HepG2 (cell line): ENCODE measurements at regions not wholly inside any gene's neighbourhood (a gene's known extent, or its start where the extent isn't known, plus 50 kb on each side); places are given as distances from the start of the nearest gene placed in this dataset.

Source experiments
- ATAC-seq: fragments of 200-7000 bp; cut with Tn5 transposase; 3 replicates; pipeline ENCODE4 v1.9.1; 2020; ENCODE audit warnings: mild to moderate bottlenecking, moderate library complexity
- BruUV-seq: library from RNA; stranded (reverse); fragments of 400-500 nt; replicated peaks from 2 replicates; lab custom pipeline; 2021; lab: Mats Ljungman, UMichigan
- CTCF ChIA-PET: fragments of 300-600 bp; formaldehyde crosslinking; extraction: SDS; loops from one replicate; lab custom pipeline; 2021; ENCODE audit warnings: low total read pairs, inconsistent platforms, low intra/inter-chr PET ratio; lab: Yijun Ruan, JAX
- POLR2A ChIA-PET: fragments of 350-600 bp; sonication (Branson Sonifier 250); formaldehyde crosslinking; loops from one replicate; lab custom pipeline; 2020; ENCODE audit warnings: antibody characterized with exemption, inconsistent platforms; lab: Yijun Ruan, JAX
- DNase-seq: peaks from one replicate; pipeline ENCODE4 v3.0.0-alpha.2; 2015; ENCODE audit warnings: low spot score
- FAIRE-seq: peaks from 3 replicates; lab custom pipeline; 2011; peaks lifted over from hg19 to GRCh38; lab: Jason Lieb, UNC
- H2AFZ ChIP-seq: one replicate; pipeline ENCODE4 v1.6.1; 2011; ENCODE audit warnings: low read length, inconsistent platforms
- H3K27ac ChIP-seq: fragments of 300-600 bp; 3 replicates; pipeline ENCODE4 v1.8.0; 2011; ENCODE audit warnings: mixed run types, mild to moderate bottlenecking, mixed read lengths, low read length, inconsistent platforms; ENCODE audit not compliant: insufficient read depth; ENCODE audit errors: extremely low read length
- H3K27me3 ChIP-seq, 2 experiments: fragments of 200-600 bp in 1 of 2; 2 replicates in 1 of 2; 3 replicates in 1 of 2; pipeline versions ENCODE4 v1.6.0 to v1.8.0; 2011; ENCODE audit warnings: low read length in 2 of 2, mild to moderate bottlenecking in 2 of 2, moderate library complexity in 2 of 2, inconsistent platforms in 1 of 2; ENCODE audit not compliant: insufficient read depth in 2 of 2, control insufficient read depth in 1 of 2
- H3K36me3 ChIP-seq, 2 experiments: fragments of 200-600 bp in 1 of 2; replicated peaks in 1 of 2; 2 replicates in 1 of 2; 3 replicates in 1 of 2; pipeline versions ENCODE4 v1.5.1 to v1.8.0; 2011; ENCODE audit warnings: low read length in 2 of 2, inconsistent platforms in 1 of 2; ENCODE audit not compliant: insufficient read depth in 2 of 2, control insufficient read depth in 1 of 2
- H3K4me1 ChIP-seq: 2 replicates; pipeline ENCODE4 v1.5.1; 2012; ENCODE audit warnings: low read length, inconsistent platforms; ENCODE audit not compliant: insufficient read depth
- H3K4me2 ChIP-seq: 2 replicates; pipeline ENCODE4 v1.6.0; 2011; ENCODE audit warnings: low read depth, low read length, inconsistent platforms
- H3K4me3 ChIP-seq, 3 experiments: fragments of 200-600 bp in 1 of 3; sonication (generic), shearing (Covaris generic) in 1 of 3; replicated peaks in 1 of 3; 2 replicates each; pipeline ENCODE4 v1.5.1; 2011 to 2016; ENCODE audit warnings: low read length in 3 of 3, inconsistent platforms in 2 of 3, low read depth in 2 of 3, mild to moderate bottlenecking in 2 of 3, control low read depth in 1 of 3, mixed read lengths in 1 of 3; ENCODE audit not compliant: insufficient read depth in 1 of 3
- H3K79me2 ChIP-seq: one replicate; pipeline ENCODE4 v1.6.1; 2011; ENCODE audit warnings: low read length, inconsistent platforms; ENCODE audit not compliant: insufficient read depth
- H3K9ac ChIP-seq: 2 replicates; pipeline ENCODE4 v1.6.0; 2011; ENCODE audit warnings: mild to moderate bottlenecking, low read depth, low read length, inconsistent platforms; ENCODE audit not compliant: insufficient read depth
- H3K9me3 ChIP-seq: 2 replicates; pipeline ENCODE4 v1.5.1; 2012; ENCODE audit warnings: mild to moderate bottlenecking, low read length
- H4K20me1 ChIP-seq: 2 replicates; pipeline ENCODE4 v1.6.0; 2011; ENCODE audit warnings: inconsistent platforms, mild to moderate bottlenecking, low read length, moderate library complexity; ENCODE audit not compliant: insufficient read depth
- ATF7-NPFF ChIP-seq: sonication (generic); formaldehyde crosslinking; IDR thresholded peaks from 2 replicates; pipeline ENCODE4 v1.8.1; 2023; ENCODE audit warnings: mild to moderate bottlenecking, low read depth, missing genetic modification reagents, moderate library complexity
- KMT2A ChIP-seq: sonication (generic); formaldehyde crosslinking; IDR thresholded peaks from 2 replicates; pipeline ENCODE4 v1.4.0; 2020; ENCODE audit warnings: missing genetic modification reagents
- NFE2 ChIP-seq: sonication (generic); formaldehyde crosslinking; IDR thresholded peaks from 2 replicates; pipeline ENCODE4 v1.4.0; 2020; ENCODE audit warnings: missing genetic modification reagents
- POLR2AphosphoS2 ChIP-seq: IDR thresholded peaks from 2 replicates; pipeline ENCODE4 v1.6.1; 2011; ENCODE audit warnings: low read depth, low read length, improper control_type of control experiment
- RXRA ChIP-seq: sonication (generic); formaldehyde crosslinking; IDR thresholded peaks from 2 replicates; pipeline ENCODE4 v1.5.1; 2020; ENCODE audit warnings: missing genetic modification reagents
- SP5 ChIP-seq: IDR thresholded peaks from 2 replicates; pipeline ENCODE4 v1.6.1; 2016; ENCODE audit warnings: low read depth, borderline replicate concordance
- TOPORS ChIP-seq: sonication (generic); formaldehyde crosslinking; IDR thresholded peaks from 2 replicates; pipeline ENCODE4 v1.8.0; 2023; ENCODE audit warnings: mild to moderate bottlenecking, missing genetic modification reagents
- ZFP62 ChIP-seq: sonication (generic); formaldehyde crosslinking; IDR thresholded peaks from 2 replicates; pipeline ENCODE4 v1.4.0; 2020; ENCODE audit warnings: missing genetic modification reagents
- ZHX1 ChIP-seq: sonication (generic); formaldehyde crosslinking; IDR thresholded peaks from 2 replicates; pipeline ENCODE4 v1.8.1; 2022; ENCODE audit warnings: low read depth, mild to moderate bottlenecking, missing genetic modification reagents
- ZNF260 ChIP-seq: sonication (generic); formaldehyde crosslinking; IDR thresholded peaks from 2 replicates; pipeline ENCODE4 v1.4.0; 2020; ENCODE audit warnings: missing genetic modification reagents, low read depth, mild to moderate bottlenecking, borderline replicate concordance
- ZNF292 ChIP-seq: sonication (generic); formaldehyde crosslinking; IDR thresholded peaks from 2 replicates; pipeline ENCODE4 v1.8.1; 2022; ENCODE audit warnings: mild to moderate bottlenecking, low read depth, missing genetic modification reagents, borderline replicate concordance
- ZNF550 ChIP-seq: sonication (generic); formaldehyde crosslinking; IDR thresholded peaks from 2 replicates; pipeline ENCODE4 v1.4.0; 2020; ENCODE audit warnings: mild to moderate bottlenecking, missing genetic modification reagents, borderline replicate concordance
- ZNF629 ChIP-seq: sonication (generic); formaldehyde crosslinking; conservative IDR thresholded peaks from 2 replicates; pipeline ENCODE4 v1.5.0; 2020; ENCODE audit warnings: missing genetic modification reagents
- ZNF747 ChIP-seq: sonication (generic); formaldehyde crosslinking; IDR thresholded peaks from 2 replicates; pipeline ENCODE4 v1.8.1; 2023; ENCODE audit warnings: missing genetic modification reagents, mild to moderate bottlenecking, borderline replicate concordance
- ZUFSP ChIP-seq: sonication (generic); formaldehyde crosslinking; IDR thresholded peaks from 2 replicates; pipeline ENCODE4 v1.9.0; 2021; ENCODE audit warnings: missing genetic modification reagents, mild to moderate bottlenecking, borderline replicate concordance
- WGBS: methylation state at CpG from one replicate; pipeline ENCODE4 v1.1.6; 2017; ENCODE audit warnings: low lambda C conversion rate; 5-methylcytosine and 5-hydroxymethylcytosine counted together
- in situ Hi-C: cut with HindIII; loops from 2 replicates; pipeline ENCODE4 v1.10.0; 2017; ENCODE audit warnings: low pct_unique_long_range_greater_than_20kb; ENCODE audit not compliant: extremely low pct_ligation_motif_present
- intact Hi-C: fragments of 100-400 bp; cut with micrococcal nuclease; formaldehyde crosslinking; loops from one replicate; pipeline ENCODE4 v1.10.0; 2022; ENCODE audit not compliant: unreplicated experiment
- TF ChIP-seq, protein P1 (sequence below): sonication (generic); formaldehyde crosslinking; IDR thresholded peaks from 2 replicates; pipeline ENCODE4 v1.5.0; 2020; ENCODE audit warnings: missing genetic modification reagents

DNA sequence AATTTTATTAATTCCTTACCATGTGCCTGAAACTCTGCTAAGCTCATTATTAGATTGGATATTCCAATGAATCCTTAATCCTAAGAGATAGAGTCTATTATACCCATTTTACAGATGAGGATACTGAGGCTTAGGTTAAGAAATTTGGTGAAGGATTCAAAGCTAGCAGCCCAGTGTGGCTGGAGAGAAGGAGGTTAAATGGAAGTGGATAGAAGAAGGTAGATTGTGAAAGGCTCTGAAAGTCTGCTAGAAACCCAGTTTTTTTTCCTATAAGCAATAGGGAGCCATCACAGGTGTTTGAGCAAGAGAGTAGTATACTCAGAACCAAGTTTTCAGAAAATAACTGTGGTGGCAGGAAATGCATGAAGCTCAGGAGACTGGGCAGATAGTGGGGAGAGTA is 265.8 kb upstream of the NEBL start:
- DNase-seq (no peak), ATAC-seq (no peak), FAIRE-seq (no peak)
- Histone ChIP-seq H3K9ac (no peak overlapping the region), H2AFZ (no peak overlapping the region), H3K4me1 (0 out of 2 replicates have a peak, but pooled peaks cover 7% of the 10 kb centered on the region), H3K36me3 (no peaks in the 10 kb centered on the region), H3K27ac (no peak overlapping the region), H3K27me3 (no peaks in the 10 kb centered on the region; a peak in 1 of 5 replicates), H3K9me3 (no peaks in the 10 kb centered on the region), H3K4me3 (no peak overlapping the region), H3K4me2 (no peak overlapping the region), H4K20me1 (no peaks in the 10 kb centered on the region), H3K79me2 (no peaks in the 10 kb centered on the region)
- in situ Hi-C loops: no loop called here
- no TSS peak for BruUV-seq
- POLR2A ChIA-PET: no interaction called here
- intact Hi-C loops: no loop called here
- TF ChIP-seq ZHX1 (CRISPR knock-in tag): no peak
- TF ChIP-seq ZNF629: peak; percentile 66
- no peak for TF ChIP-seq ATF7-NPFF (CRISPR knock-in tag)
- no peak for TF ChIP-seq ZNF550 (CRISPR knock-in tag)
- TF ChIP-seq ZFP62: no peak
- CTCF ChIA-PET: no interaction called here

GRCh38 chr10:21161647-21162046 is 264.5 kb upstream of the NEBL start:
- no peak for ATAC-seq
- FAIRE-seq: no peak
- CTCF ChIA-PET: no interaction called here
- H3K9ac ChIP-seq: no peak overlapping the region
- no peaks in the 10 kb centered on the region; a peak in 1 of 5 replicates for H3K27me3 ChIP-seq
- H3K36me3 ChIP-seq: no peaks in the 10 kb centered on the region
- no peak overlapping the region for H3K4me3 ChIP-seq
- DNase-seq: no peak
- no peak overlapping the region for H2AFZ ChIP-seq
- BruUV-seq: no TSS peak
- POLR2A ChIA-PET: no interaction called here
- in situ Hi-C loops: no loop called here
- H3K4me1 ChIP-seq: 0 out of 2 replicates have a peak, but pooled peaks cover 1% of the 10 kb centered on the region
- intact Hi-C loops: no loop called here
- H3K4me2 ChIP-seq: no peak overlapping the region
- H4K20me1 ChIP-seq: no peaks in the 10 kb centered on the region
- H3K9me3 ChIP-seq: no peaks in the 10 kb centered on the region
- no peaks in the 10 kb centered on the region for H3K79me2 ChIP-seq
- 15% methylated on average over 2 of the region's 2 CpGs for WGBS
- H3K27ac ChIP-seq: no peak overlapping the region
- TF ChIP-seq KMT2A (no peak), NFE2 (CRISPR knock-in tag) (no peak), ZUFSP (CRISPR knock-in tag) (no peak), SP5 (CRISPR knock-in tag) (no peak), POLR2AphosphoS2 (no peak), ZNF260 (CRISPR knock-in tag) (no peak), TOPORS (CRISPR knock-in tag) (no peak), ZNF292 (CRISPR knock-in tag) (no peak), RXRA (CRISPR knock-in tag) (no peak), ZNF747 (CRISPR knock-in tag) (no peak)
- TF ChIP-seq, protein P1, sequence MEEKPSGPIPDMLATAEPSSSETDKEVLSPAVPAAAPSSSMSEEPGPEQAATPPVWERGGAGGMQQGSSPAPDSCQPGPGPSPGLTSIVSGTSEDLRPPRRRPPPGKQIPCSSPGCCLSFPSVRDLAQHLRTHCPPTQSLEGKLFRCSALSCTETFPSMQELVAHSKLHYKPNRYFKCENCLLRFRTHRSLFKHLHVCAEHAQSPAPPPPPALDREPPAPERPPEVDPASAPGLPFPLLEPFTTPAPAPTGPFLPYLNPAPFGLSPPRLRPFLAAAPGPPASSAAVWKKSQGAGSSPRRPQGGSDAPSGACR: no peak
